Lower leg skin (tissue), 3 donors: ENCODE measurements at regions not wholly inside any gene's neighbourhood (a gene's known extent, or its start where the extent isn't known, plus 50 kb on each side); places are given as distances from the start of the nearest gene placed in this dataset.

ENCODE experiments used
- POLR2A ChIP-seq, 2 donors: fragments of 450-650 bp; IDR thresholded peaks; one replicate each; pipeline ENCODE4 v1.6.1; 2016 to 2017; ENCODE audit warnings: antibody characterized with exemption in 2 of 2, mild to moderate bottlenecking in 1 of 2, moderate library complexity in 1 of 2
- TF ChIP-seq, protein P1 (sequence below), 3 donors: fragments of 450-650 bp; IDR thresholded peaks; one replicate each; pipeline ENCODE4 v1.5.1; 2016; ENCODE audit warnings: antibody characterized with exemption in 3 of 3, mild to moderate bottlenecking in 3 of 3, moderate library complexity in 2 of 3

DNA sequence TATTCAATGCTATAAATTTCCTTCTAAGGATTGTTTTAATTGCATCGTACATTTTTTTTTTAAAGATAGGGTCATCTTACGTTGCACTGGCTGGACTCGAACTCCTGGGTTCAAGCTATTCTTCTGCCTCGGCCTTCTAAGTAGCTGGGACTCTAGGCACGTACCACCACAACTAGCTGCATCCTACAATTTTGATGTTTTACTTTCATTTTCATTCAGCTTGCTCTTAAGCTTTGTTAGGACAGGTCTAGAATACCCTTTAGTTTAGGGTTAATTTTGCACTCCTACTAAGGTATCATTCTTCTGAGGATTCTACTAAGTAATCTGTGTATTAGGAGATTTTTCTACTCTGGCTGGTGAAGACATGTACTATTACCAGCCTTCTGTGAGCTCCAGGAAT is 50.2 kb upstream of the C1GALT1C1 start:
- TF ChIP-seq, protein P1, sequence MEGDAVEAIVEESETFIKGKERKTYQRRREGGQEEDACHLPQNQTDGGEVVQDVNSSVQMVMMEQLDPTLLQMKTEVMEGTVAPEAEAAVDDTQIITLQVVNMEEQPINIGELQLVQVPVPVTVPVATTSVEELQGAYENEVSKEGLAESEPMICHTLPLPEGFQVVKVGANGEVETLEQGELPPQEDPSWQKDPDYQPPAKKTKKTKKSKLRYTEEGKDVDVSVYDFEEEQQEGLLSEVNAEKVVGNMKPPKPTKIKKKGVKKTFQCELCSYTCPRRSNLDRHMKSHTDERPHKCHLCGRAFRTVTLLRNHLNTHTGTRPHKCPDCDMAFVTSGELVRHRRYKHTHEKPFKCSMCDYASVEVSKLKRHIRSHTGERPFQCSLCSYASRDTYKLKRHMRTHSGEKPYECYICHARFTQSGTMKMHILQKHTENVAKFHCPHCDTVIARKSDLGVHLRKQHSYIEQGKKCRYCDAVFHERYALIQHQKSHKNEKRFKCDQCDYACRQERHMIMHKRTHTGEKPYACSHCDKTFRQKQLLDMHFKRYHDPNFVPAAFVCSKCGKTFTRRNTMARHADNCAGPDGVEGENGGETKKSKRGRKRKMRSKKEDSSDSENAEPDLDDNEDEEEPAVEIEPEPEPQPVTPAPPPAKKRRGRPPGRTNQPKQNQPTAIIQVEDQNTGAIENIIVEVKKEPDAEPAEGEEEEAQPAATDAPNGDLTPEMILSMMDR (IDR thresholded peaks at IDR 0.05), result no peak
- no peak for TF ChIP-seq POLR2A (IDR thresholded peaks at IDR 0.05)
